ENCODE measurements at regions not wholly inside any gene's neighbourhood (a gene's known extent, or its start where the extent isn't known, plus 50 kb on each side); places are given as distances from the start of the nearest gene placed in this dataset.
"Not testable (repeated sequence)": the region's sequence is repeated elsewhere in the genome, so short reads cannot be mapped to it uniquely, and the experiment has no call there.

- DNase-seq (ENCODE audit: low spot score): no peak
- no peak for TF ChIP-seq CTCF (IDR thresholded peaks at IDR 0.05; ENCODE audit: extremely low read depth, insufficient read depth, missing control alignments)
- in situ Hi-C loops (cut with MboI; ENCODE audit: low pct_unique_long_range_greater_than_20kb, low sequenced_read_pairs, unreplicated experiment): no loop called here
Measured at GRCh38 chr14:106166650-106167204, 640.3 kb downstream of the TMEM121 start.

- DNase-seq (ENCODE audit: low spot score); in situ Hi-C loops (cut with MboI; ENCODE audit: low pct_unique_long_range_greater_than_20kb, low sequenced_read_pairs, unreplicated experiment): not testable (repeated sequence)
- peak; percentile 80 for TF ChIP-seq CTCF (IDR thresholded peaks at IDR 0.05; ENCODE audit: extremely low read depth, insufficient read depth, missing control alignments)
Measured at GRCh38 chr14:106170163-106170658, 643.8 kb downstream of the TMEM121 start.

GRCh38 chr14:106174206-106174605 is 647.8 kb downstream of the TMEM121 start:
- no peak for DNase-seq (ENCODE audit: low spot score)
- in situ Hi-C loops (cut with MboI; ENCODE audit: low pct_unique_long_range_greater_than_20kb, low sequenced_read_pairs, unreplicated experiment): no loop called here
- TF ChIP-seq CTCF (IDR thresholded peaks at IDR 0.05; ENCODE audit: extremely low read depth, insufficient read depth, missing control alignments): no peak

DNA sequence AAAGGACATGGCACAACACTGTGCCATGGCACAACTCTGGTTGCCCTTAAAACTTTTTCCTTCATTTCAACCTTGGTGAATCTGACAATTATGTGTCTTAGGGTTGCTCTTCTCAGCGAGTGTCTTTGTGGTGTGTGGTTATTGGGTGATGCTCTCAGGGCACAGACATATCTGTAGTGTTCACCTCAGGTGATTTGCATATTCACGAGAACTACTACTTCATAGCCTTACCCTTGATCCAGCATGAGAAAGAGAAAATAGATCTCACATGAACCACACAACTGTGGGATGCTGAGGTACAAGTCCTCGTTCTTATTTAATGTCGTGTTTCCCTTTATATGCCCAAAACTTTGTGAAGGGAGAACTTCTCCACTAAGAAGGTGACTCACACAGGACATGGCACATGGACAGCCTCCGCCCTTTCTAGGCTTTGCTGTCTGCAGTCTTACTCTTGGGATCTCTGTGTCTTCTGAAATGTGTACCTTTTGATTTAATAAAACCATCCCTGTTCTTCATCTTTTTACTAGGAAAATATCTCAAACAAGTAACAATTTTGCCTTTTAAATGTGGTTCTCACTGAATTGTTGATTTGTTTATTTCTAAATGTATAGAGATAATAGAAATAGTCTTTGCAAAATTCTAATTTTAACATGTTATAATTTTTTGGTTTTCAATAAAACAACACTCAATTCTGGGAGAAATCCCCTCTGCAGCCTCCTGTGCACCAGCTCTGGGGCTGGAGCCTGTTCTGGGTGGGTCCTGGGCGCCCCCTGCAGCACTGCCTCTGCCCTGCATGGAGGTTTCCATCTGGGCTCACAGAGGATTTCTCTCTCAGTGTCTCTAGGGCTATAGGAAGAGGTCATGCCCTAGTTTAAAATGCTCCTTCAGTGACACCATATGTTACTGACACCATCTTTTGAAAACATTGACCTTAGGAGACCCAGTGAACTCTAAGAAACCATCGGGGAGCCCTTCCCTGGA is 651.2 kb downstream of the TMEM121 start:
- DNase-seq (ENCODE audit: low spot score); in situ Hi-C loops (cut with MboI; ENCODE audit: low pct_unique_long_range_greater_than_20kb, low sequenced_read_pairs, unreplicated experiment): not testable (repeated sequence)
- TF ChIP-seq CTCF (IDR thresholded peaks at IDR 0.05; ENCODE audit: extremely low read depth, insufficient read depth, missing control alignments): peak; percentile 20

DNA sequence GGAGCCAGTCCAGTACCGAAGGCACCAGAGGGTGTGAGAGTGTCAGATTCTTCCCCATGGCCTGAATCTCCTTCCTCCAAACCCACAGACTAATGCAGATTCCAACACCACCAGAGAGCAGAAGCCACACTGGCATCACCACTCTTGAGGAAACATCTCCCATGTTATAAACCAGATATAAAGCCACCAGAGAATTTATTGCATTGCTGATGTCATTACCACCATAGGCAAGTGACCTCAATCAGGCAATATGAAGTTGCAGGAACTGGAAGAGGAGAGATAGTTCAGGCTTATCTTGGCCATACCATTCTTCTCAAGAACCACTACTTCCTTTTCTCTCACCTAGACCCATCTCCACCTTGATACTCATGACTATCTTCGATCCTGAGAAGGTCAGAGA is 653.4 kb downstream of the TMEM121 start:
- no peak for DNase-seq (ENCODE audit: low spot score)
- in situ Hi-C loops (cut with MboI; ENCODE audit: low pct_unique_long_range_greater_than_20kb, low sequenced_read_pairs, unreplicated experiment): no loop called here
- no peak for TF ChIP-seq CTCF (IDR thresholded peaks at IDR 0.05; ENCODE audit: extremely low read depth, insufficient read depth, missing control alignments)

- DNase-seq (ENCODE audit: low spot score); in situ Hi-C loops (cut with MboI; ENCODE audit: low pct_unique_long_range_greater_than_20kb, low sequenced_read_pairs, unreplicated experiment): not testable (repeated sequence)
Measured at GRCh38 chr14:106184771-106185170, 658.4 kb downstream of the TMEM121 start.

DNA sequence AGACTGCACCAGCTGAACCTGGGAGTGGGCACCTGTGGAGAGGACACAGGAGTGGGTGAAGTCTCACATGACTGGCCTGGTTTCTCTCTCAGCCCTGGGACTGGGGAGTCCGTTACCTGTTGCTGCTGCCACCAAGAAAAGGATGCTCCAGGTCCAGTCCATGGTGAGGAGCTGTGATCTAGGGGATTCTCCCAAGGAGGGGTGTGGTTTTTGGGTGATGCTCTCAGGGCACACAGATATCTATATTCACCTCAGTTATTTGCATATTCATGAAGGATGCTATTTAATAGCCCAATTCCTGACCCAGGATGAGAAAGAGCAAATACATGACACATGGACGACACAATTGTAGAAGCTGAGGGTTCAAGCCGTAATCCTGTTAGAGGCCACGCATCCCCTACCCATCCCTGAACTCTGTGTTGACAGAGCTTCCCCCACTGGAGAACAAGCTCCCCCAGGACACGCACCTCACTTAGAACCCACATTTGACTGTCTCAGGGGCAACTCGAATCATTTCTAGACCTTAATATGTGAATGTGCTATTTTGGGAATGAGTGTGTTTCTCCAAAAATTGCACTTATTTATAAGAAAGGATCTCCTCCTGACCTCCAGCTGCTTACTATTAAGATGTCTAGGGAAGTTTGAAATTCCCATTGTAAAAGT is 658.9 kb downstream of the TMEM121 start:
- DNase-seq (ENCODE audit: low spot score); in situ Hi-C loops (cut with MboI; ENCODE audit: low pct_unique_long_range_greater_than_20kb, low sequenced_read_pairs, unreplicated experiment): not testable (repeated sequence)
